GM12878 (cell line): ENCODE measurements at regions not wholly inside any gene's neighbourhood (a gene's known extent, or its start where the extent isn't known, plus 50 kb on each side); places are given as distances from the start of the nearest gene placed in this dataset.

Experiments used
- ATAC-seq: fragments of 200-7000 bp; cut with Tn5 transposase; 3 replicates; pipeline ENCODE4 v1.9.1; 2020; ENCODE audit warnings: mild to moderate bottlenecking, moderate library complexity
- BruUV-seq: library from RNA; stranded (reverse); fragments of 400-500 nt; replicated peaks from 2 replicates; lab custom pipeline; 2021; lab: Mats Ljungman, UMichigan
- CTCF ChIA-PET: fragments of 300-600 bp; sonication (Branson Sonifier 250); formaldehyde crosslinking; extraction: SDS; loops from one replicate; lab custom pipeline; 2021; ENCODE audit warnings: inconsistent platforms; lab: Yijun Ruan, JAX
- POLR2A ChIA-PET: fragments of 350-600 bp; formaldehyde crosslinking; extraction: SDS; loops from one replicate; lab custom pipeline; 2021; ENCODE audit warnings: inconsistent platforms; lab: Charles Lee
- RAD21 ChIA-PET: fragments of 300-600 bp; sonication (Branson Sonifier 250); formaldehyde crosslinking; loops from one replicate; lab custom pipeline; 2023; ENCODE audit warnings: antibody characterized with exemption; ENCODE audit not compliant: unreplicated experiment; lab: Charles Lee
- SMC1A ChIA-PET: fragments of 300-600 bp; sonication (Branson Sonifier 250); formaldehyde crosslinking; loops from one replicate; lab custom pipeline; 2023; ENCODE audit not compliant: unreplicated experiment, uncharacterized antibody; lab: Charles Lee
- DNase-seq: peaks from one replicate; pipeline ENCODE4 v3.0.0-alpha.2; 2011; ENCODE audit warnings: low read depth, low spot score
- FAIRE-seq: peaks from 3 replicates; lab custom pipeline; 2011; peaks lifted over from hg19 to GRCh38; lab: Jason Lieb, UNC
- H2AFZ ChIP-seq: 2 replicates; pipeline ENCODE4 v1.6.0; 2011; ENCODE audit warnings: low read depth, low read length, control low read depth; ENCODE audit not compliant: control insufficient read depth
- H3K27ac ChIP-seq: 2 replicates; pipeline ENCODE4 v1.5.1; 2011; ENCODE audit warnings: control low read depth; ENCODE audit not compliant: control insufficient read depth, insufficient read depth
- H3K27me3 ChIP-seq, 2 experiments: replicated peaks in 1 of 2; 2 replicates each; pipeline versions ENCODE4 v1.6.0 to v1.6.1; 2011; ENCODE audit warnings: low read length in 1 of 2; ENCODE audit not compliant: control insufficient read depth in 2 of 2, insufficient read depth in 2 of 2
- H3K36me3 ChIP-seq, 2 experiments: 2 replicates each; pipeline ENCODE4 v1.5.1; 2011; ENCODE audit warnings: low read length in 1 of 2; ENCODE audit not compliant: control insufficient read depth in 2 of 2, insufficient read depth in 2 of 2
- H3K4me1 ChIP-seq: 2 replicates; pipeline ENCODE4 v1.6.1; 2011; ENCODE audit warnings: mild to moderate bottlenecking, low read length, moderate library complexity, mixed read lengths; ENCODE audit not compliant: control insufficient read depth, insufficient read depth
- H3K4me2 ChIP-seq: 2 replicates; pipeline ENCODE4 v1.6.0; 2011; ENCODE audit warnings: control low read depth; ENCODE audit not compliant: control insufficient read depth, insufficient read depth
- H3K4me3 ChIP-seq: fragments of 200-600 bp; sonication (generic); 2 replicates; pipeline ENCODE4 v1.5.1; 2016
- H3K79me2 ChIP-seq: 2 replicates; pipeline ENCODE4 v1.6.0; 2011; ENCODE audit warnings: low read length; ENCODE audit not compliant: control insufficient read depth, insufficient read depth
- H3K9ac ChIP-seq: 2 replicates; pipeline ENCODE4 v1.8.0; 2011; ENCODE audit warnings: low read length, control low read depth, mixed read lengths; ENCODE audit not compliant: control insufficient read depth, insufficient read depth
- H3K9me3 ChIP-seq: replicated peaks from 3 replicates; pipeline ENCODE4 v1.5.1; 2011; ENCODE audit warnings: mild to moderate bottlenecking, low read length; ENCODE audit not compliant: control insufficient read depth, insufficient read depth
- H4K20me1 ChIP-seq: 2 replicates; pipeline ENCODE4 v1.6.0; 2011; ENCODE audit not compliant: control insufficient read depth, insufficient read depth
- ATF7 ChIP-seq: fragments of 450-650 bp; IDR thresholded peaks from 2 replicates; pipeline ENCODE4 v1.6.1; 2016; ENCODE audit warnings: low read depth, mild to moderate bottlenecking
- DPF2 ChIP-seq: fragments of 450-650 bp; IDR thresholded peaks from 2 replicates; pipeline ENCODE4 v1.6.1; 2017; ENCODE audit warnings: mild to moderate bottlenecking
- ETV6 ChIP-seq, 2 experiments: fragments of 450-650 bp in 1 of 2; IDR thresholded peaks in 1 of 2; conservative IDR thresholded peaks in 1 of 2; 2 replicates each; pipeline ENCODE4 v1.6.1; 2014; ENCODE audit warnings: antibody characterized with exemption in 1 of 2, borderline replicate concordance in 1 of 2, low read depth in 1 of 2, mild to moderate bottlenecking in 1 of 2, moderate library complexity in 1 of 2
- GATAD2B ChIP-seq: fragments of 450-650 bp; conservative IDR thresholded peaks from 2 replicates; pipeline ENCODE4 v1.6.1; 2017; ENCODE audit warnings: low read depth, mild to moderate bottlenecking, moderate library complexity
- HDGF ChIP-seq: fragments of 450-650 bp; IDR thresholded peaks from 2 replicates; pipeline ENCODE4 v1.6.1; 2016; ENCODE audit warnings: antibody characterized with exemption
- MYC ChIP-seq: IDR thresholded peaks from 2 replicates; pipeline ENCODE4 v1.6.1; 2011; ENCODE audit warnings: mild to moderate bottlenecking, low read length, moderate library complexity, inconsistent platforms; ENCODE audit not compliant: insufficient read depth, insufficient replicate concordance, insufficient read length, severe bottlenecking
- NR2F1 ChIP-seq: fragments of 450-650 bp; conservative IDR thresholded peaks from 2 replicates; pipeline ENCODE4 v1.6.1; 2017; ENCODE audit warnings: mild to moderate bottlenecking
- RCOR1 ChIP-seq: conservative IDR thresholded peaks from 2 replicates; pipeline ENCODE4 v1.6.1; 2012; ENCODE audit warnings: low read depth, low read length, improper control_type of control experiment
- SMARCA5 ChIP-seq: fragments of 450-650 bp; IDR thresholded peaks from 2 replicates; pipeline ENCODE4 v1.6.1; 2017; ENCODE audit warnings: mild to moderate bottlenecking
- SRF ChIP-seq, 2 experiments: IDR thresholded peaks; 2 replicates each; pipeline ENCODE4 v1.6.1; 2011; ENCODE audit warnings: low read depth in 2 of 2, low read length in 2 of 2, mild to moderate bottlenecking in 1 of 2, moderate library complexity in 1 of 2
- ZNF207 ChIP-seq: fragments of 450-650 bp; IDR thresholded peaks from 2 replicates; pipeline ENCODE4 v1.6.1; 2014; ENCODE audit warnings: antibody characterized with exemption, mild to moderate bottlenecking, borderline replicate concordance
- ZNF384 ChIP-seq: IDR thresholded peaks from 2 replicates; pipeline ENCODE4 v1.6.1; 2012; ENCODE audit warnings: low read depth, mild to moderate bottlenecking, low read length, improper control_type of control experiment, borderline replicate concordance
- ZNF622 ChIP-seq: fragments of 450-650 bp; IDR thresholded peaks from 2 replicates; pipeline ENCODE4 v1.6.1; 2017; ENCODE audit warnings: mild to moderate bottlenecking, inconsistent platforms
- WGBS: methylation state at CpG from one replicate; pipeline ENCODE4 v1.1.6; 2016; ENCODE audit warnings: low lambda C conversion rate; ENCODE audit not compliant: insufficient replicate concordance, insufficient coverage; ENCODE audit errors: missing lambda C conversion rate; 5-methylcytosine and 5-hydroxymethylcytosine counted together
- in situ Hi-C: fragments of 300-500 bp; cut with MboI; formaldehyde crosslinking; loops from 9 replicates; pipeline ENCODE4 v1.14.3; 2018; ENCODE audit warnings: mixed read lengths
- intact Hi-C: fragments of 100-400 bp; cut with micrococcal nuclease; formaldehyde crosslinking; loops from one replicate; pipeline ENCODE4 v1.14.2; 2022; ENCODE audit not compliant: unreplicated experiment
- TF ChIP-seq, protein P1 (sequence below): fragments of 450-650 bp; IDR thresholded peaks from 2 replicates; pipeline ENCODE4 v1.6.1; 2016; ENCODE audit warnings: mild to moderate bottlenecking
- TF ChIP-seq, protein P2 (sequence below): IDR thresholded peaks from 2 replicates; pipeline ENCODE4 v1.6.1; 2011; ENCODE audit warnings: borderline replicate concordance, low read depth, mild to moderate bottlenecking, moderate library complexity, low read length; ENCODE audit not compliant: insufficient read depth, poor library complexity, severe bottlenecking
- TF ChIP-seq, protein P3 (sequence below): fragments of 450-650 bp; IDR thresholded peaks from 2 replicates; pipeline ENCODE4 v1.6.1; 2016; ENCODE audit warnings: mild to moderate bottlenecking, moderate library complexity, borderline replicate concordance

DNA sequence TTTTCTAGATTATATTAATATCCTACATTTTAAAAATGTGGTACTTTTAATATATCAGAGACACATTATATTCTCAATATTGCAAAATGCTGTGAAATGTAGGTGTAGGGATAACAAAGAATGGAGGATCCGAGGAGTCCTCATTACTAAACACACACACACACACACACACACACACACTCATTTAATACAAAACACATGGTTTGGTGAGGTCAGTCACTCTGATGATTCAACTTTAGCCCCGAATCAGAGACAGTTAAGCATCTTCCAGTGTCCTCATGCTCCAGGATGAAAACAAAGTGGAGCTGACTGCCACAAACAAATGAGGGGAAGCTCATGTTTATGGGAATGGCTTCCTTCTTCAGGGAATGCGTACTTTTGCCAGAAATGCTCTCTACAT lies 147.5 kb downstream of the CYSLTR2 start (continued):
- TF ChIP-seq, protein P1, sequence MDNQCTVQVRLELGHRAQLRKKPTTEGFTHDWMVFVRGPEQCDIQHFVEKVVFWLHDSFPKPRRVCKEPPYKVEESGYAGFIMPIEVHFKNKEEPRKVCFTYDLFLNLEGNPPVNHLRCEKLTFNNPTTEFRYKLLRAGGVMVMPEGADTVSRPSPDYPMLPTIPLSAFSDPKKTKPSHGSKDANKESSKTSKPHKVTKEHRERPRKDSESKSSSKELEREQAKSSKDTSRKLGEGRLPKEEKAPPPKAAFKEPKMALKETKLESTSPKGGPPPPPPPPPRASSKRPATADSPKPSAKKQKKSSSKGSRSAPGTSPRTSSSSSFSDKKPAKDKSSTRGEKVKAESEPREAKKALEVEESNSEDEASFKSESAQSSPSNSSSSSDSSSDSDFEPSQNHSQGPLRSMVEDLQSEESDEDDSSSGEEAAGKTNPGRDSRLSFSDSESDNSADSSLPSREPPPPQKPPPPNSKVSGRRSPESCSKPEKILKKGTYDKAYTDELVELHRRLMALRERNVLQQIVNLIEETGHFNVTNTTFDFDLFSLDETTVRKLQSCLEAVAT = no peak
- no peak for TF ChIP-seq HDGF

DNA sequence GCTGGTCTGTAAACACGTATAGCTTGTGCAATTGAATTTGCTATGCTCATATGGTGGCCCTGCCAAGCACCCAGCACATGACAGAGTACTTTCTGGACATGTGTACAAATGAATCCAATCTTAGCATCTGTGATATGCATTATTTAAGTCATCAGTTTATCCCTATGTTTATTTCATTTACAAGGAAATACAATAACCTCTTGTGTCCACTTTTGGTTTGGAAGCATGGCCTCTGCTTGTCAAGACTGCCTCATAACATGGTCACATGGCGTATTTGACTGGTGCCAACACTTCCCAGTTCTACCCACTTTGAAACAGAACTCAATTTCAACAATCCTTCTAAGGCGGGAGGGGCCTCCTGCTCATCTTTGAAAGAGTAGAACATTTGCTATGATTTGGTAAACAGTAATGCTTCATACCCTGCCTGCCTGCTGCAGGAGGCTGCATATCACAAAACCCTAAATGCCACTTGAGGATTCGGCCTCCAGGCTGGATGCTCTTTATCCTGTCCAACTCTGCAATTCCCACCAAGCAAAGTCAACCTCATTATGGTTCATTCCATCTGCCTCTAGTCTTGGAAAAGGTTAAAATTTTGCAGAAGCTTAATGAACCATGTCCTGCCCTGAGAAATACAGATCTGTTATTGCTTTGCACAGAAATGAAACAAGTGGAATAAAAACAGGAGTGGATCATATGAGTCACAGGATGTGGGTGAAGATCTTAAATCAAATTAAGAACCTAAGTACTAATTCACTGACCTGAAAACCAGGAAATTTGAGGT lies 151.3 kb downstream of the CYSLTR2 start:
- no peaks in the 10 kb centered on the region for H3K36me3 ChIP-seq
- in situ Hi-C loops = no loop called here
- ChIA-PET SMC1A (no interaction called here), POLR2A (no interaction called here), CTCF (no interaction called here), RAD21 (no interaction called here)
- no peak for DNase-seq
- H4K20me1 ChIP-seq = no peaks in the 10 kb centered on the region
- no peaks in the 10 kb centered on the region for H3K9me3 ChIP-seq
- no peak for FAIRE-seq
- no TSS peak for BruUV-seq
- intact Hi-C loops = no loop called here
- H3K4me1 ChIP-seq = no peaks in the 10 kb centered on the region
- no peak overlapping the region for H3K27ac ChIP-seq
- no peak for ATAC-seq
- H2AFZ ChIP-seq = no peak overlapping the region
- no peak overlapping the region for H3K4me3 ChIP-seq
- 2% methylated on average over 4 of the region's 4 CpGs for WGBS
- H3K4me2 ChIP-seq = no peak overlapping the region
- no peak overlapping the region for H3K9ac ChIP-seq
- no peaks in the 10 kb centered on the region for H3K27me3 ChIP-seq
- H3K79me2 ChIP-seq = no peaks in the 10 kb centered on the region
- TF ChIP-seq MYC = no peak
- TF ChIP-seq ZNF384 = no peak
- no peak for TF ChIP-seq NR2F1
- TF ChIP-seq GATAD2B = no peak
- no peak for TF ChIP-seq ETV6 (conservative IDR thresholded peaks at IDR 0.05 in 1 of 2, IDR thresholded peaks at IDR 0.05 in 1 of 2; ENCODE audit: borderline replicate concordance in 1 of 2, low read depth in 1 of 2)
- no peak for TF ChIP-seq ZNF622
- TF ChIP-seq SRF (IDR thresholded peaks at IDR 0.05; ENCODE audit: low read depth in 2 of 2, low read length in 2 of 2) = no peak
- TF ChIP-seq DPF2 = no peak
- no peak for TF ChIP-seq SMARCA5
- TF ChIP-seq, protein P2, sequence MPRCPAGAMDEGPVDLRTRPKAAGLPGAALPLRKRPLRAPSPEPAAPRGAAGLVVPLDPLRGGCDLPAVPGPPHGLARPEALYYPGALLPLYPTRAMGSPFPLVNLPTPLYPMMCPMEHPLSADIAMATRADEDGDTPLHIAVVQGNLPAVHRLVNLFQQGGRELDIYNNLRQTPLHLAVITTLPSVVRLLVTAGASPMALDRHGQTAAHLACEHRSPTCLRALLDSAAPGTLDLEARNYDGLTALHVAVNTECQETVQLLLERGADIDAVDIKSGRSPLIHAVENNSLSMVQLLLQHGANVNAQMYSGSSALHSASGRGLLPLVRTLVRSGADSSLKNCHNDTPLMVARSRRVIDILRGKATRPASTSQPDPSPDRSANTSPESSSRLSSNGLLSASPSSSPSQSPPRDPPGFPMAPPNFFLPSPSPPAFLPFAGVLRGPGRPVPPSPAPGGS = no peak
- TF ChIP-seq RCOR1 = no peak
- TF ChIP-seq ZNF207 = no peak
- TF ChIP-seq, protein P3, sequence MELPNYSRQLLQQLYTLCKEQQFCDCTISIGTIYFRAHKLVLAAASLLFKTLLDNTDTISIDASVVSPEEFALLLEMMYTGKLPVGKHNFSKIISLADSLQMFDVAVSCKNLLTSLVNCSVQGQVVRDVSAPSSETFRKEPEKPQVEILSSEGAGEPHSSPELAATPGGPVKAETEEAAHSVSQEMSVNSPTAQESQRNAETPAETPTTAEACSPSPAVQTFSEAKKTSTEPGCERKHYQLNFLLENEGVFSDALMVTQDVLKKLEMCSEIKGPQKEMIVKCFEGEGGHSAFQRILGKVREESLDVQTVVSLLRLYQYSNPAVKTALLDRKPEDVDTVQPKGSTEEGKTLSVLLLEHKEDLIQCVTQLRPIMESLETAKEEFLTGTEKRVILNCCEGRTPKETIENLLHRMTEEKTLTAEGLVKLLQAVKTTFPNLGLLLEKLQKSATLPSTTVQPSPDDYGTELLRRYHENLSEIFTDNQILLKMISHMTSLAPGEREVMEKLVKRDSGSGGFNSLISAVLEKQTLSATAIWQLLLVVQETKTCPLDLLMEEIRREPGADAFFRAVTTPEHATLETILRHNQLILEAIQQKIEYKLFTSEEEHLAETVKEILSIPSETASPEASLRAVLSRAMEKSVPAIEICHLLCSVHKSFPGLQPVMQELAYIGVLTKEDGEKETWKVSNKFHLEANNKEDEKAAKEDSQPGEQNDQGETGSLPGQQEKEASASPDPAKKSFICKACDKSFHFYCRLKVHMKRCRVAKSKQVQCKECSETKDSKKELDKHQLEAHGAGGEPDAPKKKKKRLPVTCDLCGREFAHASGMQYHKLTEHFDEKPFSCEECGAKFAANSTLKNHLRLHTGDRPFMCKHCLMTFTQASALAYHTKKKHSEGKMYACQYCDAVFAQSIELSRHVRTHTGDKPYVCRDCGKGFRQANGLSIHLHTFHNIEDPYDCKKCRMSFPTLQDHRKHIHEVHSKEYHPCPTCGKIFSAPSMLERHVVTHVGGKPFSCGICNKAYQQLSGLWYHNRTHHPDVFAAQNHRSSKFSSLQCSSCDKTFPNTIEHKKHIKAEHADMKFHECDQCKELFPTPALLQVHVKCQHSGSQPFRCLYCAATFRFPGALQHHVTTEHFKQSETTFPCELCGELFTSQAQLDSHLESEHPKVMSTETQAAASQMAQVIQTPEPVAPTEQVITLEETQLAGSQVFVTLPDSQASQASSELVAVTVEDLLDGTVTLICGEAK = no peak
- TF ChIP-seq ATF7 = no peak
